ENCODE measurements at regions not wholly inside any gene's neighbourhood (a gene's known extent, or its start where the extent isn't known, plus 50 kb on each side); places are given as distances from the start of the nearest gene placed in this dataset.

- no peak for TF ChIP-seq CTCF (IDR thresholded peaks at IDR 0.05; ENCODE audit: extremely low read depth, low read depth, low read length)
- Histone ChIP-seq H3K9me3 (ENCODE audit: low read depth, low read length) (peaks cover 2% of the 10 kb centered on the region), H3K27ac (ENCODE audit: low read depth, low read length) (no peak overlapping the region), H3K36me3 (ENCODE audit: insufficient read depth, low read length) (no peaks in the 10 kb centered on the region), H3K4me1 (ENCODE audit: insufficient read depth, low read length) (no peaks in the 10 kb centered on the region), H4K20me1 (ENCODE audit: insufficient read depth, low read length) (no peaks in the 10 kb centered on the region), H3K4me3 (ENCODE audit: insufficient read depth, low read length) (no peak overlapping the region), H3K79me2 (ENCODE audit: insufficient read depth, low read length) (no peaks in the 10 kb centered on the region), H2AFZ (ENCODE audit: low read length) (no peak overlapping the region), H3K4me2 (ENCODE audit: insufficient read depth, low read length) (no peak overlapping the region), H3K27me3 (ENCODE audit: insufficient read depth, low read length) (no peaks in the 10 kb centered on the region)
- no peak for DNase-seq (ENCODE audit: insufficient read length, low spot score, missing footprints)
Measured at GRCh38 chr1:5373281-5373680, 618.9 kb downstream of the NPHP4 start.

DNA sequence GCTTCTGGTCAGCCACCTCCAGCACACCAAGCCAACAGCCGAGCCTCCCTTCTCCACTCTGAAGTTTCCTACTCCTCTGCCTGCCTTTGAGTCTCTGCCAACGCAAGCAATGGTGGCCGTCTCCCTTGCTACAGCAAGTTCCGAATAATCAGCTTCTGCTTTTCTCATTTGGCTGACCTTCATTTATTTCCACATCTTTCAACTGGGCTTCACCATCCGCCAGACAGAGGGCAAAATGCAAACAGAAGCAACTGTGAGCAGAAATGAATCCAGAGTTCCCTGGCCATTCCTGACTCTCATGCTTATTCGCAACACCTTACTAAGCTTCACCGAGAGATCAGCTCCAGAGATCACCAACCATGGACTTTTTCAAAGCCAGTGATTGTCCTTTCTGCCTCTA, 621.0 kb downstream of the NPHP4 start:
- Histone ChIP-seq H3K79me2 (ENCODE audit: insufficient read depth, low read length) (no peaks in the 10 kb centered on the region), H2AFZ (ENCODE audit: low read length) (no peak overlapping the region), H3K4me3 (ENCODE audit: insufficient read depth, low read length) (no peak overlapping the region), H3K4me1 (ENCODE audit: insufficient read depth, low read length) (no peaks in the 10 kb centered on the region), H3K27me3 (ENCODE audit: insufficient read depth, low read length) (no peaks in the 10 kb centered on the region), H4K20me1 (ENCODE audit: insufficient read depth, low read length) (no peaks in the 10 kb centered on the region), H3K27ac (ENCODE audit: low read depth, low read length) (no peak overlapping the region), H3K9me3 (ENCODE audit: low read depth, low read length) (peaks cover 2% of the 10 kb centered on the region), H3K4me2 (ENCODE audit: insufficient read depth, low read length) (no peak overlapping the region), H3K36me3 (ENCODE audit: insufficient read depth, low read length) (no peaks in the 10 kb centered on the region)
- no peak for DNase-seq (ENCODE audit: insufficient read length, low spot score, missing footprints)
- no peak for TF ChIP-seq CTCF (IDR thresholded peaks at IDR 0.05; ENCODE audit: extremely low read depth, low read depth, low read length)

- DNase-seq (ENCODE audit: insufficient read length, low spot score, missing footprints), result no peak
- no peaks in the 10 kb centered on the region for H3K27me3 ChIP-seq (ENCODE audit: insufficient read depth, low read length)
- H2AFZ ChIP-seq (ENCODE audit: low read length), result no peak overlapping the region
- H3K79me2 ChIP-seq (ENCODE audit: insufficient read depth, low read length), result no peaks in the 10 kb centered on the region
- H3K4me1 ChIP-seq (ENCODE audit: insufficient read depth, low read length), result no peaks in the 10 kb centered on the region
- no peaks in the 10 kb centered on the region for H4K20me1 ChIP-seq (ENCODE audit: insufficient read depth, low read length)
- peaks cover 2% of the 10 kb centered on the region for H3K9me3 ChIP-seq (ENCODE audit: low read depth, low read length)
- no peak overlapping the region for H3K27ac ChIP-seq (ENCODE audit: low read depth, low read length)
- no peak overlapping the region for H3K4me2 ChIP-seq (ENCODE audit: insufficient read depth, low read length)
- no peaks in the 10 kb centered on the region for H3K36me3 ChIP-seq (ENCODE audit: insufficient read depth, low read length)
- TF ChIP-seq CTCF (IDR thresholded peaks at IDR 0.05; ENCODE audit: extremely low read depth, low read depth, low read length), result no peak
- H3K4me3 ChIP-seq (ENCODE audit: insufficient read depth, low read length), result no peak overlapping the region
Measured at GRCh38 chr1:5370311-5370710, 621.9 kb downstream of the NPHP4 start.

DNA sequence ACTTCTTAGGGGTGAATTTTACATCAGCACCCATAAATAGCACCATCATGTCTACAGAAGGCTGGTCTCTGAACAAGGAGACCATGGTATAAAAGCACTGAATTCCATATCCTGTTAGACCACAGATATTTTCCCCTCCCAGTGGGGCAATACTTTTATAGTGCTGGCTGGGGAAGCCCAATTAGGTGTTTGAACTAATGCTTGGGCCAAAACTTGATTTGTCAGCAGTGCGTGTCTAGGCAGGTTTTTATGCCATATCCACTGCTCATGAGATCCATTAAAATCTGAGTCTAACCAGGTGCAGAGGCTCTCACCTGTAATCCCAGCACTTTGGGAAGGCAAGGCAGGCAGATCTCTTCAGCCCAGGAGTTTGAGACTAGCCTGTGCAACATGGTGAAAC, 623.0 kb downstream of the NPHP4 start:
- Histone ChIP-seq H3K36me3 (ENCODE audit: insufficient read depth, low read length) (no peaks in the 10 kb centered on the region), H3K27ac (ENCODE audit: low read depth, low read length) (no peak overlapping the region), H3K79me2 (ENCODE audit: insufficient read depth, low read length) (no peaks in the 10 kb centered on the region), H3K4me1 (ENCODE audit: insufficient read depth, low read length) (no peaks in the 10 kb centered on the region), H4K20me1 (ENCODE audit: insufficient read depth, low read length) (no peaks in the 10 kb centered on the region), H3K27me3 (ENCODE audit: insufficient read depth, low read length) (no peaks in the 10 kb centered on the region), H3K4me2 (ENCODE audit: insufficient read depth, low read length) (no peak overlapping the region), H2AFZ (ENCODE audit: low read length) (no peak overlapping the region), H3K4me3 (ENCODE audit: insufficient read depth, low read length) (no peak overlapping the region), H3K9me3 (ENCODE audit: low read depth, low read length) (no peaks in the 10 kb centered on the region)
- no peak for TF ChIP-seq CTCF (IDR thresholded peaks at IDR 0.05; ENCODE audit: extremely low read depth, low read depth, low read length)
- no peak for DNase-seq (ENCODE audit: insufficient read length, low spot score, missing footprints)
